ENCODE measurements at regions not wholly inside any gene's neighbourhood (a gene's known extent, or its start where the extent isn't known, plus 50 kb on each side); places are given as distances from the start of the nearest gene placed in this dataset.

- H3K4me3 ChIP-seq (ENCODE audit: low read length): no peak overlapping the region
- TF ChIP-seq CTCF (IDR thresholded peaks at IDR 0.05): no peak
- intact Hi-C loops (cut with micrococcal nuclease): no loop called here
- H3K4me1 ChIP-seq (ENCODE audit: control insufficient read depth, insufficient read depth, low read length): no peaks in the 10 kb centered on the region
- H3K4me3 Mint-ChIP-seq: no peak overlapping the region
- 88% methylated on average over 3 of the region's 3 CpGs for WGBS (ENCODE audit: insufficient coverage)
- no peaks in the 10 kb centered on the region for H3K27me3 ChIP-seq (ENCODE audit: control insufficient read depth, insufficient read depth, low read length)
- peaks cover 10% of the 10 kb centered on the region for H3K9me3 ChIP-seq (ENCODE audit: control insufficient read depth, insufficient read depth, low read length)
- no peak for ATAC-seq
- H3K9me3 Mint-ChIP-seq: peaks cover 12 to 13% of the 10 kb centered on the region in 2 donors
- DNase-seq: no peak
- H3K27ac Mint-ChIP-seq: no peak overlapping the region
- no peak overlapping the region for H3K27ac ChIP-seq (ENCODE audit: low read length)
- no peaks in the 10 kb centered on the region for H3K36me3 ChIP-seq (ENCODE audit: control insufficient read depth, insufficient read depth, low read length)
- H3K4me1 Mint-ChIP-seq: no peaks in the 10 kb centered on the region
- no peaks in the 10 kb centered on the region for H3K27me3 Mint-ChIP-seq (ENCODE audit: low read depth in 2 of 2)
- peaks cover 13% of the 10 kb centered on the region for H3K36me3 Mint-ChIP-seq
Measured at GRCh38 chr1:195981448-195982139, 626.6 kb downstream of the KCNT2 start.

- no peak for TF ChIP-seq CTCF (IDR thresholded peaks at IDR 0.05)
- DNase-seq (no peak), ATAC-seq (no peak)
- no peaks in the 10 kb centered on the region for H3K4me1 ChIP-seq (ENCODE audit: control insufficient read depth, insufficient read depth, low read length)
- Mint-ChIP-seq H3K27me3 (ENCODE audit: low read depth in 2 of 2) (no peaks in the 10 kb centered on the region), H3K27ac (no peak overlapping the region), H3K4me3 (no peak overlapping the region), H3K36me3 (peaks cover 13% of the 10 kb centered on the region), H3K4me1 (no peaks in the 10 kb centered on the region), H3K9me3 (peaks cover 16% of the 10 kb centered on the region in 2 donors)
- no peaks in the 10 kb centered on the region for H3K27me3 ChIP-seq (ENCODE audit: control insufficient read depth, insufficient read depth, low read length)
- no peak overlapping the region for H3K27ac ChIP-seq (ENCODE audit: low read length)
- intact Hi-C loops (cut with micrococcal nuclease): no loop called here
- H3K36me3 ChIP-seq (ENCODE audit: control insufficient read depth, insufficient read depth, low read length): no peaks in the 10 kb centered on the region
- 83% methylated on average over 1 of the region's 1 CpG for WGBS (ENCODE audit: insufficient coverage)
- no peak overlapping the region for H3K4me3 ChIP-seq (ENCODE audit: low read length)
- peaks cover 10% of the 10 kb centered on the region for H3K9me3 ChIP-seq (ENCODE audit: control insufficient read depth, insufficient read depth, low read length)
Measured at GRCh38 chr1:195979646-195980045, 628.6 kb downstream of the KCNT2 start.

- H3K27ac Mint-ChIP-seq: no peak overlapping the region
- H3K36me3 ChIP-seq (ENCODE audit: control insufficient read depth, insufficient read depth, low read length): no peaks in the 10 kb centered on the region
- ATAC-seq (no peak), DNase-seq (no peak)
- H3K4me1 ChIP-seq (ENCODE audit: control insufficient read depth, insufficient read depth, low read length): no peaks in the 10 kb centered on the region
- intact Hi-C loops (cut with micrococcal nuclease): no loop called here
- H3K4me1 Mint-ChIP-seq: no peaks in the 10 kb centered on the region
- no peak overlapping the region for H3K4me3 ChIP-seq (ENCODE audit: low read length)
- no peak overlapping the region for H3K27ac ChIP-seq (ENCODE audit: low read length)
- 100% methylated on average over 1 of the region's 1 CpG for WGBS (ENCODE audit: insufficient coverage)
- H3K27me3 Mint-ChIP-seq (ENCODE audit: low read depth in 2 of 2): no peaks in the 10 kb centered on the region
- H3K27me3 ChIP-seq (ENCODE audit: control insufficient read depth, insufficient read depth, low read length): no peaks in the 10 kb centered on the region
- no peak overlapping the region for H3K4me3 Mint-ChIP-seq
- TF ChIP-seq CTCF (IDR thresholded peaks at IDR 0.05): no peak
- H3K36me3 Mint-ChIP-seq: peaks cover 8% of the 10 kb centered on the region
- peaks cover 2% of the 10 kb centered on the region for H3K9me3 ChIP-seq (ENCODE audit: control insufficient read depth, insufficient read depth, low read length)
- H3K9me3 Mint-ChIP-seq: peaks cover 7 to 16% of the 10 kb centered on the region in 2 donors
Measured at GRCh38 chr1:195973311-195973904, 634.8 kb downstream of the KCNT2 start.

- WGBS (ENCODE audit: insufficient coverage): 90% methylated on average over 1 of the region's 1 CpG
- Mint-ChIP-seq H3K4me1 (no peaks in the 10 kb centered on the region), H3K27ac (no peak overlapping the region), H3K36me3 (no peaks in the 10 kb centered on the region), H3K27me3 (ENCODE audit: low read depth in 2 of 2) (no peaks in the 10 kb centered on the region), H3K9me3 (peaks cover 7 to 10% of the 10 kb centered on the region in 2 donors), H3K4me3 (no peak overlapping the region)
- no peaks in the 10 kb centered on the region for H3K27me3 ChIP-seq (ENCODE audit: control insufficient read depth, insufficient read depth, low read length)
- H3K9me3 ChIP-seq (ENCODE audit: control insufficient read depth, insufficient read depth, low read length): peaks cover 2% of the 10 kb centered on the region
- no peak for TF ChIP-seq CTCF (IDR thresholded peaks at IDR 0.05)
- no peak overlapping the region for H3K4me3 ChIP-seq (ENCODE audit: low read length)
- intact Hi-C loops (cut with micrococcal nuclease): no loop called here
- H3K36me3 ChIP-seq (ENCODE audit: control insufficient read depth, insufficient read depth, low read length): no peaks in the 10 kb centered on the region
- no peak overlapping the region for H3K27ac ChIP-seq (ENCODE audit: low read length)
- H3K4me1 ChIP-seq (ENCODE audit: control insufficient read depth, insufficient read depth, low read length): no peaks in the 10 kb centered on the region
- ATAC-seq: no peak
- DNase-seq: no peak
Measured at GRCh38 chr1:195971589-195971988, 636.7 kb downstream of the KCNT2 start.

All from natural killer cell (primary cell).